Activated CD4-positive, alpha-beta T cell treated with anti-CD3 and anti-CD28 coated beads, Interleukin-2, amount 10 ng/mL, durations not matched to agents 7 days and 5 days (primary cell): ENCODE measurements at regions not wholly inside any gene's neighbourhood (a gene's known extent, or its start where the extent isn't known, plus 50 kb on each side); places are given as distances from the start of the nearest gene placed in this dataset.
"Not testable (repeated sequence)": the region's sequence is repeated elsewhere in the genome, so short reads cannot be mapped to it uniquely, and the experiment has no call there.

Experiments
- CTCF ChIA-PET: fragments of 350-600 bp; sonication (Branson Sonifier 250); formaldehyde crosslinking; loops from one replicate; lab custom pipeline; 2021; ENCODE audit warnings: antibody characterized with exemption; lab: Charles Lee
- POLR2A ChIA-PET: fragments of 350-600 bp; sonication (Branson Sonifier 250); formaldehyde crosslinking; loops from one replicate; lab custom pipeline; 2021; ENCODE audit warnings: antibody characterized with exemption; lab: Charles Lee
- DNase-seq: peaks from one replicate; pipeline ENCODE4 v3.0.0-alpha.2; 2020
- H3K27ac Mint-ChIP-seq: one replicate; pipeline ENCODE4 v1.8.0; 2021; ENCODE audit warnings: mild to moderate bottlenecking, moderate library complexity, mixed read lengths
- H3K27me3 Mint-ChIP-seq: one replicate; pipeline ENCODE4 v1.8.0; 2021; ENCODE audit warnings: mixed read lengths
- H3K36me3 Mint-ChIP-seq: one replicate; pipeline ENCODE4 v1.8.0; 2021; ENCODE audit warnings: low read depth, mixed read lengths
- H3K4me1 Mint-ChIP-seq: one replicate; pipeline ENCODE4 v1.8.0; 2021; ENCODE audit warnings: mixed read lengths
- H3K4me3 Mint-ChIP-seq: one replicate; pipeline ENCODE4 v1.8.0; 2021; ENCODE audit warnings: mild to moderate bottlenecking, moderate library complexity, mixed read lengths
- H3K9me3 Mint-ChIP-seq: one replicate; pipeline ENCODE4 v1.8.0; 2021; ENCODE audit warnings: mixed read lengths

DNA sequence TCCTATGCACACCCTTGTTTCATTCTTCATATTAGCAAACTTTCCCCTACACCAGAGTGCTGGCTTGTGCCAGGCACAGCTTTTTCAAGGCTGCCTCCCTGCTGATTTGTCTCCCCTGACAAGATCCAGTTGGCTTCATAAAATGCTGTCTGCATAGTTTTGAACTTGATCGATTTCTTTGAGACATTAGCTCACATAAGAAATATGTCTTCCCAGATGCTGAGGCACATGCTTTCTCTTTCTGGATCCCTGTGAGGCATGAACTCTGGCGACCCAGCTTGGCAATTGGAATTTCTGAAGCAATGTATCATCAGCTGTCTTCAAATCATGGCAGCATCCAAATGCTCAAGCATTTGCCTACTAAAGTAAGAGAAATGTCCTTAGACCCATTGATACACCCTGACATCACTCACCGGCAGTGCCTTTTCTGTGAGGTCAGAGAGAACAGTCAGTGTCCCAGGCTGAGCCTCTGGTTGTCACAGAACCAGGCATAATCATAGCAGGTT, 616.4 kb upstream of the GHITM start:
- POLR2A ChIA-PET, result no interaction called here
- Mint-ChIP-seq H3K27ac (no peak overlapping the region), H3K4me1 (no peaks in the 10 kb centered on the region), H3K9me3 (peaks cover 2% of the 10 kb centered on the region), H3K27me3 (no peaks in the 10 kb centered on the region), H3K4me3 (no peak overlapping the region), H3K36me3 (no peaks in the 10 kb centered on the region)
- CTCF ChIA-PET, result no interaction called here
- no peak for DNase-seq

DNA sequence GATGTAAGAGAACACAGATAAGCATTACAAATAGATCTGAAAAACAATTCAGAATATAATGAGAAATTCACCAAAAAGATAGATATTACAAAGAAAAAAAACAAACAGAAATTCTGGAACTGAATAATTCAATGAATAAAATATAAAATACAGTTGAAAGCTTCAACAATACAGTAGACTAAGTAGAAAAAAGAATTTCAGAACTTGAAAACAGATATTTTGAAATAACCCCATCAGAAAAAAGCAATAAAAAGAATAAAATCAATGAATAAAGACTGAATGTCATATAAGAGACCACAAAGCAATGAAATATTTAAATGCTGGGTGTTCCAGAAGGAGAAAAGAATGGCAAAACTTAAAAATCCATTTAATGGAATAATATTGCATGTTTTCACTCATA, 611.4 kb upstream of the GHITM start:
- H3K9me3 Mint-ChIP-seq, result peaks cover 5% of the 10 kb centered on the region
- ChIA-PET POLR2A (no interaction called here), CTCF (no interaction called here)
- H3K4me3 Mint-ChIP-seq, result no peak overlapping the region
- H3K27me3 Mint-ChIP-seq, result no peaks in the 10 kb centered on the region
- DNase-seq, result no peak
- H3K4me1 Mint-ChIP-seq, result no peaks in the 10 kb centered on the region
- no peak overlapping the region for H3K27ac Mint-ChIP-seq
- no peaks in the 10 kb centered on the region for H3K36me3 Mint-ChIP-seq

DNA sequence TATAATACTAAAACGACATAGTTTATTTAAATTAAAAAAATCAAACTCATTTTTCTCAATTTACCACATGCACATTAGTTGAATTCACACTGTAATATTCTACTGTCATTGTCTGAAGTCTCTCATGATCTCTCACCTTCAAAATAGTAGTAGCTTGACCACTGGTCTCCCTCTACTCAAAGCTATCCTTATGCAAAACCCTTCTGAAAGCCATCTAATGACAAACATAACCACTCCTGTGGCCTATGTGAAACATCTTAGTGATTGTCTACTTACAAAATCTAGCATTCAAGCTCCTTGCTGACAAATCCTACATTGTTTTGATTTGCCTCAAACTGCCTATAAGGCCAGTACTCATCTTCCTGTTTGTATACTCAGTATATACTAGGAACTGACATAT, 606.0 kb upstream of the GHITM start:
- Mint-ChIP-seq H3K4me1 (no peaks in the 10 kb centered on the region), H3K36me3 (no peaks in the 10 kb centered on the region), H3K27ac (no peak overlapping the region), H3K4me3 (no peak overlapping the region), H3K27me3 (no peaks in the 10 kb centered on the region), H3K9me3 (peaks cover 3% of the 10 kb centered on the region)
- ChIA-PET CTCF (no interaction called here), POLR2A (no interaction called here)
- DNase-seq, result no peak

DNA sequence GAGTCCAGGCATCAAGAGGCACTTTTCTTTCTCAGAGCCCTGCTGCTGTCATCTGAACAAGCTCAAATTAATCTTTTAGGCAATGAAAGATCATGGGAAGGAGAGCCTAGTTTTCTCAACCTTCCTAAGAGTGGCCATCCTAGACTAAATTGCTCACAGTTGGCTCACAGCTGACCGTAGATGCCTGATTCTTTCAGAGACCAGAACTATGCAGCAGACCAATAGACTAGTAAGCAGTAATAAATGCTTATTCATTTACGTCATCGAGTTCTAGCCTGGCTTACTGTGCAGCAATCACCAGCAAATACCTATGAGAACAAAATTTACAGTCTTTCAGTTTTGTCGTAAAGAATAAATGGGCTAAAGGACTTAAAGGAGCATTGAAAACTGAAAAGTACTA, 602.9 kb upstream of the GHITM start:
- no peaks in the 10 kb centered on the region for H3K4me1 Mint-ChIP-seq
- H3K9me3 Mint-ChIP-seq, result peaks cover 3% of the 10 kb centered on the region
- no peak overlapping the region for H3K27ac Mint-ChIP-seq
- no peak for DNase-seq
- POLR2A ChIA-PET, result no interaction called here
- H3K27me3 Mint-ChIP-seq, result no peaks in the 10 kb centered on the region
- H3K4me3 Mint-ChIP-seq, result no peak overlapping the region
- H3K36me3 Mint-ChIP-seq, result no peaks in the 10 kb centered on the region
- CTCF ChIA-PET, result no interaction called here

DNA sequence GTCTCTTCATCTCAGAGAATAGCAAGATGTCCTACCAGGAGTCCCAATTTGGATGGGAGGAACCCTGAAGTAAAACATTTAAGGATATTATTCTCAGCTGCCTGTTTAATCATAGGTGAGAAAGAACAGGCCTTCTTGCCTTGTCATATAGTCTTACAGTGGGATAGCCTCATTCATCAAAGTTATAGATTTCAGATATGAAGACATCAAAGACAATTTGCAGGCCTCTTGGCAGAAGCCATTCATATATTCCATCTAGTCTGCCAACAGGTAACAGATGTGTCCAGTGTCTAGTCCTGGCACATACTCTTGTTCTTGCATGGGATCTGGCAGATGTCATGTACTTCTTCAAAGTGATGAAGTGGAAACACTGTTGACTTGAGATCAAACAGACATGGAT, 601.3 kb upstream of the GHITM start:
- Mint-ChIP-seq H3K4me1 (no peaks in the 10 kb centered on the region), H3K4me3 (no peak overlapping the region), H3K36me3 (no peaks in the 10 kb centered on the region), H3K27me3 (no peaks in the 10 kb centered on the region), H3K9me3 (peaks cover 3% of the 10 kb centered on the region), H3K27ac (no peak overlapping the region)
- DNase-seq, result no peak
- CTCF ChIA-PET, result no interaction called here
- POLR2A ChIA-PET, result no interaction called here

DNA sequence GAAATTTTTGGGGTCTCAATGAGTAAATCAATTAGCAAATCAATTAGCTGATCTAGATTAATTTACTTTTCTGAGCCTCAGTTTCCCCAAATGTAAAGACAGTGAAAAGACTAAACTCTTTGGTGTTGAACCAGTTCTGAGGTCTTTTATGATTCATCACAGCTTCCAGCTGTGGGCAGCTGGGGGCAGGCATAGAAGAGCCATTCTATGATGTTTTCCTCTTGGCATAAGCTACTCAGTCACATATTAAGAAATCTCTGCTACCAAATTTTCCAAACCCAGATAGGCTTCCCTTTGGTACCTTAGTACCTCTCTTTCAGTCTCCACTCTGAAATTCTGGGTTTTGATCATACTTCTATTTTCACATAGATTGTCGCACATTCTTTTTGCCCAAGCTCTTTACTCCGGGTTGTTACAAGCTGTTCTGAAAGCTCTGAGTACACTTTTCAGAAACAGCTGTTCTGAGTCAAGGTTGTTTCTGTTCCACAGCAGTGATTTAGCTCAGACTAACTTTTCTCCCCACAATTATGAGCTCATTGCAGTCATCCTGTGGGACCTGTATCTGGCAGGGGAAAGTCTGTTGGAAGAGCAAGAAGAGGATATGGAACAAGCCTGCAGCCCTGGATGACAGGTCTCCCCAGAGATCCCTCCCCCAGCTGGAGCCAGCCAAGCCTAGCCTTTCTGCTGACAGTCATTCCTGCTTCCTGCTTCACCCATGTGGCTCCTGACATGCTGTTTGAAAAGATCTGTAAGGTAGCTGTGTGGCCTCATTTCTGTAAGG, 599.6 kb upstream of the GHITM start:
- Mint-ChIP-seq H3K9me3 (peaks cover 3% of the 10 kb centered on the region), H3K4me1 (no peaks in the 10 kb centered on the region), H3K27ac (no peak overlapping the region), H3K36me3 (no peaks in the 10 kb centered on the region), H3K27me3 (no peaks in the 10 kb centered on the region), H3K4me3 (no peak overlapping the region)
- ChIA-PET POLR2A (no interaction called here), CTCF (interaction anchor here (1.2 kb wide), 1 partner anchor 9 kb away, joined by 3 read pairs; no protein-coding TSS in a partner anchor)
- DNase-seq, result no peak

DNA sequence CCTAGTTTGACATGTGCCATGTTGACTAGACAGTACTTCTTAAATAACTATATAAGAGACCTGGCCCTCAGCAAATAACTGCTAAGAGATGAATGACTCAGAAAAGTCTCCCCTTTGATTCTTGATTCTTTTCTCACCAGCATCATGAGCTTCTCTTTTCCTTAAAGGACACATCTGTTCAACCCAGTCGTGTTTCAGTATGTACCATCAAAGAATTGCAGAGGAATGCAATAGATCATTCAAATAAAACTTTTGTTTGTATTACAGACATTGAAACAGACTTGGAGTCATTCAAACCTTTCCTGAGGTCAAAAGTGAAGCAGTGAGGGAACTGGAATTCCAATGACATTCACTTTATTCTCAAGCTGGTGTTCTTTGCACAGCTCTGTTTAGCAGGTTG, 598.3 kb upstream of the GHITM start:
- Mint-ChIP-seq H3K4me3 (no peak overlapping the region), H3K36me3 (no peaks in the 10 kb centered on the region), H3K9me3 (peaks cover 3% of the 10 kb centered on the region), H3K27ac (no peak overlapping the region), H3K4me1 (no peaks in the 10 kb centered on the region), H3K27me3 (no peaks in the 10 kb centered on the region)
- CTCF ChIA-PET, result interaction anchor here (0.9 kb wide), 1 partner anchor 11 kb away, joined by 4 read pairs; no protein-coding TSS in a partner anchor
- POLR2A ChIA-PET, result no interaction called here
- no peak for DNase-seq

DNA sequence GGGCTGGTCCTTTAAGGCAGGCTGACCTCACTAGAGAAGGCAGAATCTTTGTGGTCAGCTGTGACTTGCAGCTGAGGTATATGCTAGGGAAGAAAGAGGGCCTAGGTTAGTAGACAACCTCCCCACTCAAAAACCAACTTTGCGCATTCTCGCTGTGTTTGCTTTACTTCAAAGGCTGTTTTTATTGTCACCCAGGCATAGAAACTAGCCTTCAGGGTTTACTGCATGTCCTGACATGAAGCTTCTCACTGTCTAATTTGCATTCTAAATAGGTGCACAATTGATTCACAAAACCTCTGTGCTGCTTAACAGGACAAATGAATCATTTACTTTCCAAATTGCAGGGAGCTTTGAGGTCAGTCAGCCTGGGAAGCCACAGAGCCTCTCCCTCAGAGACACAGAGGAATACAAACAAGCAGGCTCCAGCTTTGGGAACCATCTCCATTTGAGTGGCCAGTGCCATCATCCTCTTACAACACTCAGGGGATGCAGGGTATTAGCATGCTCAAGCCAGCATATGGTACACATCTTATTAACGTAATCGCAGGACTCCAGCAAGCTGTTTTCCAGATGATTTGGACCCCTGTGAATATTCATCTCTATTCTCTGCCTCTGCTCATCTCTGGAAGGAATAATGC, 596.4 kb upstream of the GHITM start:
- CTCF ChIA-PET, result no interaction called here
- Mint-ChIP-seq H3K27ac (no peak overlapping the region), H3K27me3 (no peaks in the 10 kb centered on the region), H3K9me3 (no peaks in the 10 kb centered on the region), H3K4me1 (no peaks in the 10 kb centered on the region), H3K36me3 (no peaks in the 10 kb centered on the region), H3K4me3 (no peak overlapping the region)
- POLR2A ChIA-PET, result no interaction called here
- no peak for DNase-seq

DNA sequence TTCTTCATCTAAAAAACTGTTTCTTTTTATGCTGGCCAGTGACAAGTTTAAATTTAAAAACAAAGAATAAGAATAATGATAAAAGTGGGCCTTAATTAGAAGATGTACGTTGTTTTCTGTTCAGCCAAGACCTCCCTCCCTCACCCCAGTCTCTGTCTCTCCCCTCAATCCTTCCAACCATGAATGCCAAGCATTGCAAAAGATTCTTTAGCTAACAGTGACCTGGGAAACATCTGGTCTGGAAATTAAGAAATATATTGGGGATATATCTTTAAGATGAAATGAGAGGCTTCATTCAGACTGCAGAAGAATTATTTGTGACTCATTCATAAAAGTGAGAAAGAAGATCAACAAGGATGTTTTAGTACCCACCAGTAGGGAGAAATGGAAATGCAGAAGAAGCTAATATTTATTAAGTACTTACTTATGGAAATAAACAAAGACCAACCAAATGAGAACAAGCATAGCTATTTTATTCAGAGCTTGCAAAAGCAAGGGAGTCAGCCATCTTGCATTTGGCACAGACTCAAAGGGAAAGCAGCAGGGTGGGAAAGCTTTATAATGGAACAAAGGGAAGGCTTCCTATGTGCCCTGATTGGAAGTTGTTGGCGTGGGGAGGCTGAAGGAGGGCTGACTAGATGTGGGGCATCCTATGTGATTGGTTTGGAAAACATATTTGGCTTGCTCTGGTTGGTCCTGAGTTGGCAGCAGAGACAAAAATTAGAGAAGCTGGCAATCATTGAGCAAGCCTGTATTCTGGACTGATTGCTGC, 595.4 kb upstream of the GHITM start:
- H3K36me3 Mint-ChIP-seq, result no peaks in the 10 kb centered on the region
- H3K4me1 Mint-ChIP-seq, result no peaks in the 10 kb centered on the region
- no peak overlapping the region for H3K27ac Mint-ChIP-seq
- no peaks in the 10 kb centered on the region for H3K27me3 Mint-ChIP-seq
- no peak overlapping the region for H3K4me3 Mint-ChIP-seq
- no peaks in the 10 kb centered on the region for H3K9me3 Mint-ChIP-seq
- POLR2A ChIA-PET, result no interaction called here
- DNase-seq, result no peak
- CTCF ChIA-PET, result no interaction called here

DNA sequence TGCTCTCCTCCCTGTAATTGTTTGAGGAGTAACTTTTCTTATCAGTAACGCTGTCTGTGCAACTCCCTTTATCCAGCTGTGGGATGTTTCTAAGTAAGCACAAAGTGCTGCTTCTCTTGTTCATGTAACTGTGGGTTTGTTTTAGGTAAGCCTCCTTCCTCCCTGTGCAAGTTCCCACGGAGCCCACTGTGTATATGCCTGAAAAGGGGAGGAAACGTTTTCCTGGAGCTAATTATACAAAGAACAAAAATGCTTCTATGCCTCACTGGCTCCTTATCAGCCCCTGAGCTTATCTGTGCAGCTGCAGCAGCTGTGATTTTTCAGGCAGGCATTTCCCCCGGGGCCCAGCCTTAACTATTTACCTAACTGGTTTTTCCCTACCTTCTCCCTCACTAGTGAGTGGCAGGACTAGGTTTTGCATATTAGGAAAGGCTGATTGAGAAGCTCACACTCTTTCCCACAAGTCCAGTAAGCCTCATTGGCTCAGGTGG, 593.4 kb upstream of the GHITM start:
- H3K36me3 Mint-ChIP-seq, result no peaks in the 10 kb centered on the region
- H3K27me3 Mint-ChIP-seq, result no peaks in the 10 kb centered on the region
- CTCF ChIA-PET, result no interaction called here
- no peak overlapping the region for H3K27ac Mint-ChIP-seq
- no peak overlapping the region for H3K4me3 Mint-ChIP-seq
- H3K9me3 Mint-ChIP-seq, result no peaks in the 10 kb centered on the region
- no peaks in the 10 kb centered on the region for H3K4me1 Mint-ChIP-seq
- no peak for DNase-seq
- POLR2A ChIA-PET, result no interaction called here

DNA sequence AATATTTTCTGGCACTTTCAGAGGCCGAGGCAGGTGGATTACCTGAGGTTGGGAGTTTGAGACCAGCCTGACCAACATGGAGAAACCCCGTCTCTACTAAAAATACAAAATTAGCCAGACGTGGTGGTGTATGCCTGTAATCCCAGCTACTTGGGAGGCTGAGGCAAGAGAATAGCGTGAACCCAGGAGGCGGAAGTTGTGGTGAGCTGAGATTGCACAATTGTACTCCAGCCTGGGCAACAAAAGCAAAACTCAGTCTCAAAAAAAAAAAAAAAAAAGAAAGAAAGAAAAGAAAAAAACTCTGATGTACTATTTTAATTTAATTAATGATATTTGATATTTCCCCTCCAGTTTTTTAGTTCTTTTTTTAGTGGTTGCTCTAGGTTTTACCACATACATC, 588.1 kb upstream of the GHITM start:
- H3K4me3 Mint-ChIP-seq, H3K36me3 Mint-ChIP-seq, H3K27ac Mint-ChIP-seq, DNase-seq, H3K27me3 Mint-ChIP-seq, H3K4me1 Mint-ChIP-seq, CTCF ChIA-PET, H3K9me3 Mint-ChIP-seq: not testable (repeated sequence)
- POLR2A ChIA-PET, result interaction anchor here (0.7 kb wide), 1 partner anchor 443 kb away, joined by 3 read pairs; no protein-coding TSS in a partner anchor

DNA sequence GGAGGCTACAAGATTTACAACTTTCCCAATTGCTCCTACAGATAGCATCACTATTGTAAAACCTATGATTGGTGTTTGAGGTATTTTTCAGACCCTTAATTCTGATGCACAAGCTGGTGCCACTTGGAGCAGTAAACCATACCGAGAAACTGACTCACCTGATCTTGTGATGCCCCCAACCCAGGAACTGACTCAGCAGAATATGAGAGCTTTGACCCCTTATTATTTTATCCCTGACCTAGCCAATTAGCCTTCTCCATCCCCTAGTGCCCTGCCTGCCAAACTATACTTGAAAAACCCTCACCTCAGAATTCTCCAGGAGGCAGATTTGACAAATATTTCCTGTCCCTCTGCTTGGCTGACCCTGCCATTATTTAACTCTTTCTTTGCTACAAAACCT, 585.9 kb upstream of the GHITM start:
- ChIA-PET CTCF (no interaction called here), POLR2A (no interaction called here)
- H3K4me3 Mint-ChIP-seq, result no peak overlapping the region
- no peaks in the 10 kb centered on the region for H3K27me3 Mint-ChIP-seq
- H3K4me1 Mint-ChIP-seq, result no peaks in the 10 kb centered on the region
- DNase-seq, result no peak
- H3K27ac Mint-ChIP-seq, result no peak overlapping the region
- H3K36me3 Mint-ChIP-seq, result no peaks in the 10 kb centered on the region
- H3K9me3 Mint-ChIP-seq, result no peaks in the 10 kb centered on the region

DNA sequence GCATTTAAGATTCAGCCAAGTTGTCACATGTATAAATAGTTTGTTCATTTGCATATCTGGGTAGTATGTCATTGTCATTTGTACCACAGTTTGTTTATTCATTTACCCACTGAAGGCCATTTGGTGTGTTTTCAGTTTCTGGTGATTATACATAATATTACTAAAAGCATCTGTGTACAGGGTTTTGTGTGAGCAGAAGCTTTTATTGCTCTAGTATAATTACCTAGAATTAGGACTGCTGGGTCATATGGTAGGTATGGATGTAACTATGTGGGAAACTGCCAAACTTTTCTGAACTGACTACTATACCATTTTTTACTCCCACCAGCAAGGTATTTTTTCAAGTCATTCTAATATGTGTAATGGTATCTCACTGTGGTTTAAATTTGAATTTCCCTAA, 584.0 kb upstream of the GHITM start:
- Mint-ChIP-seq H3K36me3 (no peaks in the 10 kb centered on the region), H3K4me3 (no peak overlapping the region), H3K4me1 (no peaks in the 10 kb centered on the region), H3K27ac (no peak overlapping the region), H3K27me3 (no peaks in the 10 kb centered on the region), H3K9me3 (no peaks in the 10 kb centered on the region)
- ChIA-PET CTCF (no interaction called here), POLR2A (no interaction called here)
- no peak for DNase-seq
